DMS 273 treated with DMSO at 0.1 percent for 48 hours (cell line): ENCODE measurements at regions not wholly inside any gene's neighbourhood (a gene's known extent, or its start where the extent isn't known, plus 50 kb on each side); places are given as distances from the start of the nearest gene placed in this dataset.

ENCODE experiments used
- DNase-seq: peaks from one replicate; lab custom pipeline; 2025; lab: John Stamatoyannopoulos, UW

GRCh38 chr5:158022837-158023236, 163.9 kb upstream of the CLINT1 start:
- no peak for DNase-seq

- no peak for DNase-seq
These were observed 163.4 kb upstream of the CLINT1 start for GRCh38 chr5:158022393-158022792.

- DNase-seq: no peak
These were observed 161.8 kb upstream of the CLINT1 start for GRCh38 chr5:158020555-158021418.

- no peak for DNase-seq
These were observed 158.5 kb upstream of the CLINT1 start for GRCh38 chr5:158017469-158017868.

- DNase-seq: no peak
These were observed 155.4 kb upstream of the CLINT1 start for GRCh38 chr5:158014372-158014771.

- DNase-seq: no peak
These were observed 155.0 kb upstream of the CLINT1 start for GRCh38 chr5:158013939-158014338.

- DNase-seq: no peak
These were observed 154.4 kb upstream of the CLINT1 start for GRCh38 chr5:158013303-158013702.

- no peak for DNase-seq
These were observed 152.5 kb upstream of the CLINT1 start for GRCh38 chr5:158011422-158011821.

GRCh38 chr5:158010831-158011230, 151.9 kb upstream of the CLINT1 start:
- no peak for DNase-seq

- DNase-seq: no peak
These were observed 148.4 kb upstream of the CLINT1 start for GRCh38 chr5:158007336-158007735.

GRCh38 chr5:157999696-158000095, 140.8 kb upstream of the CLINT1 start:
- no peak for DNase-seq

- no peak for DNase-seq
These were observed 139.1 kb upstream of the CLINT1 start for GRCh38 chr5:157997991-157998504.

GRCh38 chr5:157994906-157995519, 136.1 kb upstream of the CLINT1 start:
- DNase-seq: peak; percentile 10

GRCh38 chr5:157993986-157994691, 135.2 kb upstream of the CLINT1 start:
- no peak for DNase-seq

GRCh38 chr5:157993201-157993600, 134.3 kb upstream of the CLINT1 start:
- no peak for DNase-seq

- DNase-seq: no peak
These were observed 131.7 kb upstream of the CLINT1 start for GRCh38 chr5:157990583-157991181.

GRCh38 chr5:157989296-157989695, 130.4 kb upstream of the CLINT1 start:
- no peak for DNase-seq

GRCh38 chr5:157987259-157987658, 128.3 kb upstream of the CLINT1 start:
- DNase-seq: no peak

GRCh38 chr5:157986431-157986990, 127.6 kb upstream of the CLINT1 start:
- no peak for DNase-seq

- no peak for DNase-seq
These were observed 125.7 kb upstream of the CLINT1 start for GRCh38 chr5:157984611-157985010.

GRCh38 chr5:157983906-157984551, 125.1 kb upstream of the CLINT1 start:
- no peak for DNase-seq
